ENCODE measurements at regions not wholly inside any gene's neighbourhood (a gene's known extent, or its start where the extent isn't known, plus 50 kb on each side); places are given as distances from the start of the nearest gene placed in this dataset.

DNA sequence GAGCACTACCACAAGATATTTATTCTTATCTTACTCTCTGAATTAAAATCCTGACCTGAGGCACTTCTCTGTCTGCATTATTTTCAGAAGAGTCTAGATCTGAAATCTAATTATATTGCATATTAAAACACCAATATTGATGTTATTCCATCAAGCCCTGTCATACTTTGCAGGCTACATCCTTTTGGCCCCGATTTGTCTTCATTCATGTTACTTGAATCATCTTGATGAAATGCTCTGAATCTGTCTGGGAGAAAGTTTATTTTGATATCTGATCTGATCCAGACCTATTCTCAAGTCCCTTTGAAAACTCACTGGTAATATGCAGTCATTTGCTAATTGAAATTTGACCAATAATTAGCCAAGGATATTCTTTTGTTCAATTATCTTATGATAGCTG lies 79.9 kb downstream of the BBS10 start:
- H3K9me3 ChIP-seq (ENCODE audit: control extremely low read depth in 1 of 3, control insufficient read depth in 2 of 3, insufficient read depth in 1 of 3, low read length in 2 of 3): no peaks in the 10 kb centered on the region
- no peaks in the 10 kb centered on the region for H3K36me3 ChIP-seq (replicated peaks in 1 of 2; ENCODE audit: control extremely low read depth in 1 of 2, control insufficient read depth in 1 of 2, extremely low read depth in 1 of 2, insufficient read depth in 2 of 2, low read length in 1 of 2)
- Mint-ChIP-seq H3K27me3 (peaks cover 39% of the 10 kb centered on the region), H3K9me3 (ENCODE audit: insufficient read depth) (no peaks in the 10 kb centered on the region), H3K4me1 (no peaks in the 10 kb centered on the region), H3K4me3 (no peak overlapping the region), H3K27ac (no peak overlapping the region)
- H3K27ac ChIP-seq (ENCODE audit: low read length in 2 of 2): no peak overlapping the region
- no CpG with 5 or more reads among the region's 1 CpG for WGBS (ENCODE audit: insufficient coverage)
- H3K27me3 ChIP-seq (replicated peaks in 1 of 4; ENCODE audit: control extremely low read depth in 1 of 4, control insufficient read depth in 3 of 4, insufficient read depth in 4 of 4, low read length in 3 of 4): peaks cover 0 to 10% (median 4%) of the 10 kb centered on the region in 4 experiments
- intact Hi-C loops (cut with micrococcal nuclease): no loop called here
- H3K4me1 ChIP-seq (ENCODE audit: control insufficient read depth in 2 of 2, insufficient read depth in 2 of 2, low read length in 2 of 2): no peaks in the 10 kb centered on the region
- TF ChIP-seq EZH2 (IDR thresholded peaks at IDR 0.05; ENCODE audit: borderline replicate concordance, insufficient read depth, low read depth, low read length, poor library complexity, severe bottlenecking): no peak
- H3K4me3 ChIP-seq (ENCODE audit: control extremely low read depth in 1 of 5, extremely low read depth in 1 of 5, insufficient read depth in 1 of 5, low read depth in 2 of 5, low read length in 4 of 5): no peak overlapping the region
- DNase-seq: no peak
- no peak for ATAC-seq (ENCODE audit: low read depth)
- no peaks in the 10 kb centered on the region for H3K79me2 ChIP-seq (ENCODE audit: control insufficient read depth, insufficient read depth, low read length)
- H4K20me1 ChIP-seq (ENCODE audit: control insufficient read depth, insufficient read depth, low read length, poor library complexity, severe bottlenecking): no peaks in the 10 kb centered on the region
- no peak overlapping the region for H3K4me2 ChIP-seq (replicated peaks; ENCODE audit: low read depth, low read length, poor library complexity, severe bottlenecking)
- POLR2A ChIA-PET: no interaction called here
- no peak overlapping the region for H2AFZ ChIP-seq (ENCODE audit: insufficient read depth, low read depth, low read length, poor library complexity, severe bottlenecking)
- CTCF ChIA-PET: no interaction called here
- no peak overlapping the region for H3K9ac ChIP-seq (ENCODE audit: low read length)

DNA sequence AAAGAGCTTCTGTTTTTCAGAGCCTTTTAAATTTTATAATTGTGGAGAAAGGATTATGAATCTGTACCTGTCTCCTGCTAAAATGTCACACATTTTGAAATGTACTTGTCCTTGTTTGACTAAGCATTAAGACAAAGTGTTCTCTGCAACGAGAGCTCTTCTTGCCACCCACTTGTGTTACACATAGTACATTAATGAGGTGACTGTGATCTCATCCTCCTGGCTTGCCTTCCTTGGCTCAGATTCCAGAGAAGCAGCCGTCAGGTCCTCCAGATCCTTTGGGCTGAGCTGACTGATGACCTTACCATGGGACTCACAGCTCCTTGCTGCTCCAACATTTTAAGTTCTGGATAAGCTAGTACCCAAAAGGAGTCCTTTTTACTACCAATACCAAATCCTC lies 81.4 kb downstream of the BBS10 start:
- H3K9me3 Mint-ChIP-seq (ENCODE audit: insufficient read depth): no peaks in the 10 kb centered on the region
- H3K4me1 ChIP-seq (ENCODE audit: control insufficient read depth in 2 of 2, insufficient read depth in 2 of 2, low read length in 2 of 2): no peaks in the 10 kb centered on the region
- H3K9me3 ChIP-seq (ENCODE audit: control extremely low read depth in 1 of 3, control insufficient read depth in 2 of 3, insufficient read depth in 1 of 3, low read length in 2 of 3): no peaks in the 10 kb centered on the region
- H3K4me1 Mint-ChIP-seq: no peaks in the 10 kb centered on the region
- H3K4me3 ChIP-seq (ENCODE audit: control extremely low read depth in 1 of 5, extremely low read depth in 1 of 5, insufficient read depth in 1 of 5, low read depth in 2 of 5, low read length in 4 of 5): no peak overlapping the region
- ATAC-seq (ENCODE audit: low read depth) (no peak), DNase-seq (no peak)
- no peaks in the 10 kb centered on the region for H3K79me2 ChIP-seq (ENCODE audit: control insufficient read depth, insufficient read depth, low read length)
- H3K4me3 Mint-ChIP-seq: no peak overlapping the region
- no peaks in the 10 kb centered on the region for H3K36me3 ChIP-seq (replicated peaks in 1 of 2; ENCODE audit: control extremely low read depth in 1 of 2, control insufficient read depth in 1 of 2, extremely low read depth in 1 of 2, insufficient read depth in 2 of 2, low read length in 1 of 2)
- no peak overlapping the region for H3K27ac ChIP-seq (ENCODE audit: low read length in 2 of 2)
- ChIA-PET CTCF (no interaction called here), POLR2A (no interaction called here)
- intact Hi-C loops (cut with micrococcal nuclease): no loop called here
- H3K27ac Mint-ChIP-seq: no peak overlapping the region
- 81% methylated on average over 2 of the region's 2 CpGs for WGBS (ENCODE audit: insufficient coverage)
- TF ChIP-seq, protein P1, sequence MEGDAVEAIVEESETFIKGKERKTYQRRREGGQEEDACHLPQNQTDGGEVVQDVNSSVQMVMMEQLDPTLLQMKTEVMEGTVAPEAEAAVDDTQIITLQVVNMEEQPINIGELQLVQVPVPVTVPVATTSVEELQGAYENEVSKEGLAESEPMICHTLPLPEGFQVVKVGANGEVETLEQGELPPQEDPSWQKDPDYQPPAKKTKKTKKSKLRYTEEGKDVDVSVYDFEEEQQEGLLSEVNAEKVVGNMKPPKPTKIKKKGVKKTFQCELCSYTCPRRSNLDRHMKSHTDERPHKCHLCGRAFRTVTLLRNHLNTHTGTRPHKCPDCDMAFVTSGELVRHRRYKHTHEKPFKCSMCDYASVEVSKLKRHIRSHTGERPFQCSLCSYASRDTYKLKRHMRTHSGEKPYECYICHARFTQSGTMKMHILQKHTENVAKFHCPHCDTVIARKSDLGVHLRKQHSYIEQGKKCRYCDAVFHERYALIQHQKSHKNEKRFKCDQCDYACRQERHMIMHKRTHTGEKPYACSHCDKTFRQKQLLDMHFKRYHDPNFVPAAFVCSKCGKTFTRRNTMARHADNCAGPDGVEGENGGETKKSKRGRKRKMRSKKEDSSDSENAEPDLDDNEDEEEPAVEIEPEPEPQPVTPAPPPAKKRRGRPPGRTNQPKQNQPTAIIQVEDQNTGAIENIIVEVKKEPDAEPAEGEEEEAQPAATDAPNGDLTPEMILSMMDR (IDR thresholded peaks at IDR 0.05): no peak
- TF ChIP-seq EZH2 (IDR thresholded peaks at IDR 0.05; ENCODE audit: borderline replicate concordance, insufficient read depth, low read depth, low read length, poor library complexity, severe bottlenecking): no peak
- no peak overlapping the region for H3K9ac ChIP-seq (ENCODE audit: low read length)
- H3K27me3 ChIP-seq (replicated peaks in 1 of 4; ENCODE audit: control extremely low read depth in 1 of 4, control insufficient read depth in 3 of 4, insufficient read depth in 4 of 4, low read length in 3 of 4): peaks cover 0 to 10% (median 4%) of the 10 kb centered on the region in 4 experiments
- H3K27me3 Mint-ChIP-seq: peaks cover 43% of the 10 kb centered on the region
- H4K20me1 ChIP-seq (ENCODE audit: control insufficient read depth, insufficient read depth, low read length, poor library complexity, severe bottlenecking): no peaks in the 10 kb centered on the region
- no peak overlapping the region for H3K4me2 ChIP-seq (replicated peaks; ENCODE audit: low read depth, low read length, poor library complexity, severe bottlenecking)
- H2AFZ ChIP-seq (ENCODE audit: insufficient read depth, low read depth, low read length, poor library complexity, severe bottlenecking): no peak overlapping the region
